ENCODE measurements at regions not wholly inside any gene's neighbourhood (a gene's known extent, or its start where the extent isn't known, plus 50 kb on each side); places are given as distances from the start of the nearest gene placed in this dataset.

DNA sequence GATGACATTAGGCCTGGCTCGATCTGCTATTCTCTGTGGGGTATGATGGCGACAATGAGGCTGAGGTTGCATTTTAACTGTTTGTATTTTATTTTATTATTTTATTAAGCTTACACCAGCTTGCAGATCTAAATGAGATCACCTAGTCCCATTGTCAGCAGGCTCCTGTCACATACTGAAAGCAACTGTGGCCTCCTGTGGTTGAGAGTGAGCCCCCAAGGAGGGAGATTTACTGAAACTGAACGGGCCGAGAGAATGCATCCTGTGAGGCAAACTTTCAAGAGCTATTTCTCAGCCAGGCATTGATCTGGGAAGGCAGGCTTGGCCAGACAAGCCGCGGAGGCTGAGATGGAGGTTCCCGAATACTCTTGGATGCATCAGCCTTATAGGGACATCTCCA is 210.4 kb upstream of the ARRDC4 start:
- TF ChIP-seq POLR2A (IDR thresholded peaks at IDR 0.05): no peak
- TF ChIP-seq, protein P1, sequence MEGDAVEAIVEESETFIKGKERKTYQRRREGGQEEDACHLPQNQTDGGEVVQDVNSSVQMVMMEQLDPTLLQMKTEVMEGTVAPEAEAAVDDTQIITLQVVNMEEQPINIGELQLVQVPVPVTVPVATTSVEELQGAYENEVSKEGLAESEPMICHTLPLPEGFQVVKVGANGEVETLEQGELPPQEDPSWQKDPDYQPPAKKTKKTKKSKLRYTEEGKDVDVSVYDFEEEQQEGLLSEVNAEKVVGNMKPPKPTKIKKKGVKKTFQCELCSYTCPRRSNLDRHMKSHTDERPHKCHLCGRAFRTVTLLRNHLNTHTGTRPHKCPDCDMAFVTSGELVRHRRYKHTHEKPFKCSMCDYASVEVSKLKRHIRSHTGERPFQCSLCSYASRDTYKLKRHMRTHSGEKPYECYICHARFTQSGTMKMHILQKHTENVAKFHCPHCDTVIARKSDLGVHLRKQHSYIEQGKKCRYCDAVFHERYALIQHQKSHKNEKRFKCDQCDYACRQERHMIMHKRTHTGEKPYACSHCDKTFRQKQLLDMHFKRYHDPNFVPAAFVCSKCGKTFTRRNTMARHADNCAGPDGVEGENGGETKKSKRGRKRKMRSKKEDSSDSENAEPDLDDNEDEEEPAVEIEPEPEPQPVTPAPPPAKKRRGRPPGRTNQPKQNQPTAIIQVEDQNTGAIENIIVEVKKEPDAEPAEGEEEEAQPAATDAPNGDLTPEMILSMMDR (IDR thresholded peaks at IDR 0.05): no peak
